ENCODE measurements at regions not wholly inside any gene's neighbourhood (a gene's known extent, or its start where the extent isn't known, plus 50 kb on each side); places are given as distances from the start of the nearest gene placed in this dataset.

DNA sequence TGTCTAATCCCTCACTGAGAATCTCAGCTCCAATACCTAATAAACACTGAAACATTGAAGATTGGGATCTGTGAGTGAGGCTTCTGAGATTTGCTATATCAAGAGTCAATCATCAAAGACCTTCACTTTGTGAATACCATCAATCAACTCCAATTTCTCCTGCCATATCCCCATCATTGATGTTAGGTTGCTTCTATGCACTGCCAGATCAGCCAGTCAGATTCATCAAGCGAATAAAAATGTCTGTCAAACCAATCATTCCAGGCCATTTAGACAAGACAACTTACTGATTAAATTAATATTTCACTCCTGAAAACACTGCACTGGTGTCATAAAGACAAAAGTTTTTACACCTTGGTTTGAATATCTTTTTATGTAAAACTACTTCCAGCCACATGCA, 1295.5 kb upstream of the LRRTM1 start:
- TF ChIP-seq, protein P1, sequence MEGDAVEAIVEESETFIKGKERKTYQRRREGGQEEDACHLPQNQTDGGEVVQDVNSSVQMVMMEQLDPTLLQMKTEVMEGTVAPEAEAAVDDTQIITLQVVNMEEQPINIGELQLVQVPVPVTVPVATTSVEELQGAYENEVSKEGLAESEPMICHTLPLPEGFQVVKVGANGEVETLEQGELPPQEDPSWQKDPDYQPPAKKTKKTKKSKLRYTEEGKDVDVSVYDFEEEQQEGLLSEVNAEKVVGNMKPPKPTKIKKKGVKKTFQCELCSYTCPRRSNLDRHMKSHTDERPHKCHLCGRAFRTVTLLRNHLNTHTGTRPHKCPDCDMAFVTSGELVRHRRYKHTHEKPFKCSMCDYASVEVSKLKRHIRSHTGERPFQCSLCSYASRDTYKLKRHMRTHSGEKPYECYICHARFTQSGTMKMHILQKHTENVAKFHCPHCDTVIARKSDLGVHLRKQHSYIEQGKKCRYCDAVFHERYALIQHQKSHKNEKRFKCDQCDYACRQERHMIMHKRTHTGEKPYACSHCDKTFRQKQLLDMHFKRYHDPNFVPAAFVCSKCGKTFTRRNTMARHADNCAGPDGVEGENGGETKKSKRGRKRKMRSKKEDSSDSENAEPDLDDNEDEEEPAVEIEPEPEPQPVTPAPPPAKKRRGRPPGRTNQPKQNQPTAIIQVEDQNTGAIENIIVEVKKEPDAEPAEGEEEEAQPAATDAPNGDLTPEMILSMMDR (conservative IDR thresholded peaks at IDR 0.05; ENCODE audit: low read depth, low read length) = no peak
- no peak for TF ChIP-seq EZH2 (IDR thresholded peaks at IDR 0.05; ENCODE audit: borderline replicate concordance, low read depth, low read length, poor library complexity, severe bottlenecking)

Measured in A673 (cell line).